ENCODE measurements at regions not wholly inside any gene's neighbourhood (a gene's known extent, or its start where the extent isn't known, plus 50 kb on each side); places are given as distances from the start of the nearest gene placed in this dataset.
"Not testable (repeated sequence)": the region's sequence is repeated elsewhere in the genome, so short reads cannot be mapped to it uniquely, and the experiment has no call there.

DNA sequence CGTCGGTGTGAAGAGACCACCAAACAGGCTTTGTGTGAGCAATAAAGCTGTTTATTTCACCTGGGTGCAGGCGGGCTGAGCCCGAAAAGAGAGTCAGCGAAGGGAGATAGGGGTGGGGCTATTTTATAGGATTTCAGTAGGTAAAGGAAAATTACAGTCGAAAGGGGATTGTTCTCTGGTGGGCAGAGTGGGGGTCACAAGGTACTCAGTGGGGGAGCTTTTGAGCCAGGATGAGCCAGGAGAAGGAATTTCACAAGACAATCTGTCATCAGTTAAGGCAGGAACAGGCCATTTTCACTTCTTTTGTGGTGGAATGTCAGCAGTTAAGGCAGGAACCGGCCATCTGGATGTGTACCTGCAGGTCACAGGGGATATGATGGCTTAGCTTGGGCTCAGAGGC, 98.1 kb downstream of the RTP4 start:
- DNase-seq, result not testable (repeated sequence)

GRCh38 chr3:187465503-187465902, 97.3 kb downstream of the RTP4 start:
- no peak for DNase-seq

- DNase-seq, result no peak
Measured at GRCh38 chr3:187464682-187465081, 96.5 kb downstream of the RTP4 start.

DNA sequence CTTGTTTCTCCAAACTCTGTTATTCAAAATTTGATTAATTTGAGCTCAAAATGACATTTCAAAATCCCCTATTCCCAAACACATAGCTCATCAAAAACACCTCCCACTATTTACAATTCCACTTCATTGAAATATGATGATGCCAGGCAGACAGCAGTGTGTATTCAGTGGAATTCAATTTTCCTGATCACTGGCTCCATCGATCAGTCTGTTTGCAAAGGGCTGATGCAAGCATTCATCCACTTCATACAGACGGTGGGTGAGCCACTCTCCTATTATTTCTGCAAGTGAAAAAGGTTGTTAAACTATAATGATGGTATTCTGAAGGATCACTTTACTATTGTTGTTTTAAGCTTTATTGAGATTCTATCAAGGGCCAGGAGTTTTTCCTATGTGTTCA, 90.7 kb downstream of the RTP4 start:
- no peak for DNase-seq

- no peak for DNase-seq
Measured at GRCh38 chr3:187458383-187458782, 90.2 kb downstream of the RTP4 start.

- no peak for DNase-seq
Measured at GRCh38 chr3:187456250-187456649, 88.1 kb downstream of the RTP4 start.

- DNase-seq, result no peak
Measured at GRCh38 chr3:187454085-187454815, 86.1 kb downstream of the RTP4 start.

DNA sequence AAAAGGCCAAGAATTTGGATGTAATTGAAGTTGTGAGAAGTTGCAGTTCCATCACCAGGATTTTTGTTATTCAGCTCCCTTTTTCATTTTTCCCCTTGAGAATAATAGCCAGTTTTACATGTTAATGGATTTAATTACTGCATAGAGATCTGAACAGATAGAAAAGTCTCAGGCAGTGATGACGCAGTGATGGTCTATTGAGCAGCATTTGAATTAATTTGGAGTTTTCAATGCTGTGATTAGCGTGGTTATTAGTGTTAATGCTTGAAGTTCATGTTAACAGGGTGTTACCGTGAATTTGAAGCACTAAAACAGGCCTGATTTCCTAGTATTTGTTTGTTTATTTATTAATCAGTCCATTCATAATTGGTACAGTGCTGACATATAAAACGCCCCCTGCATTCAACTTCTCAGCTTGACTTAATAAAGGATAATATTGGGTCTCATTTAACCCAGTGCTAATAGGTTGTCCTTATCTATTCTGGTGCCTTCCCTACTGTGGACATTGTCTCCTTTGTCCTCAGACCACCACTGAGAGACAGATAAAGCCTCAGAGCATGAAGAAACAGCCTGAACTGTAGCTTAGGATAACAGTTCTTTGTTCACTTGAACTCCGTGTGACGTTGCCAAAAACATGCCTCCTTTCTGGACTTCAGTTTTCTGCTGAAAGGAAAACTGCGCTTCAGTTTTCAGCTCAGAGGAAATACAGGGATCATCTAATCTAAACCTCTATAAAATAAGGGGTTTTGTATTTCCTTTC, 82.4 kb downstream of the RTP4 start:
- no peak for DNase-seq

- no peak for DNase-seq
Measured at GRCh38 chr3:187448674-187449073, 80.5 kb downstream of the RTP4 start.

DNA sequence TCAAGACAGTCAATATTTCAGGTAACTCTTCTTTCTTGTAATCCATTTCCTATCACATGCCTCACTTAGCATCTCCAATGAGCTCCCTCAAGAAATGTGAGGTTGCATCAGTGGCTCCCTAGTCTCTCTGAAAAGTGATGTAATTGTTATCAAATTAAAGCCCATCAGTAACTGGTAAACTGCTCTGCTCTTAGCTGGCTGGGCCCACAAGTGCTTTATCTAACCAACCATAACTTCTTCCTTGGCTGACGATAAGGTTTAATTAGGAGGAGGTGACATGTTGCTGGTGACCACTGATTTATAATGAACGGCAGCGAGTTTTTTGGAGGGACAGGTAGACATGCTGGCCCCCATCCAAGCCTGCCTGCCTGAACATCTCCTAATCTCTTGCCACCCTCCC, 79.6 kb downstream of the RTP4 start:
- DNase-seq, result no peak

DNA sequence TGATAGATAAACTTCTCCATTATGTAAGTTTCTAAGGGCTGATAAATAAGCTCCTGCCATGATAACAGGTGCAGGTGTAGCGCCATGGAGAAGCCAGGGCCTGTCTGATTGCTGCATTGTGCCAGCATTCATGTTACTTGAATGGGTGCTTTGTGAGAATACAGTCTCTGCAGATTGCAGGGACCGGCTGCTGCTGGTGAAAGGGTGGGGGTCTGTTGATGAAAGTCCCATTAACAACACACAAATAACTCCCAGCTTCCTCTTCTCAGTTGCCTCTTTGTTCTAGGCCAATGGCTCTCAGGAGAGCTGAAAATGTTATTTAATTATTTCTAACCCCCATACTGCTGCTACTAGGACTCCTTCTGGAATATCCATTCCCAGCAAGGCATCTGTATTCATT, 77.2 kb downstream of the RTP4 start:
- DNase-seq, result no peak

- no peak for DNase-seq
Measured at GRCh38 chr3:187434524-187434923, 66.3 kb downstream of the RTP4 start.

GRCh38 chr3:187430576-187430975, 62.4 kb downstream of the RTP4 start:
- no peak for DNase-seq
